Gastroesophageal sphincter (tissue), 4 donors: ENCODE measurements at regions not wholly inside any gene's neighbourhood (a gene's known extent, or its start where the extent isn't known, plus 50 kb on each side); places are given as distances from the start of the nearest gene placed in this dataset.

ENCODE experiments used
- ATAC-seq: fragments of 150-250 bp; one replicate; pipeline ENCODE4 v1.9.1; 2016; ENCODE audit warnings: mild to moderate bottlenecking, moderate library complexity
- H3K27ac ChIP-seq, 4 donors: fragments of 200-600 bp; sonication (generic) in 3 of 4; 1 replicate in 3 of 4; 2 replicates in 1 of 4; pipeline ENCODE4 v1.5.1; 2016 to 2019
- H3K27me3 ChIP-seq: fragments of 200-600 bp; sonication (generic); one replicate; pipeline ENCODE4 v1.5.1; 2019
- H3K36me3 ChIP-seq, 2 donors: fragments of 200-600 bp; sonication (generic); one replicate each; pipeline ENCODE4 v1.5.1; 2019; ENCODE audit warnings: control low read depth in 1 of 2
- H3K4me1 ChIP-seq, 3 donors: fragments of 200-600 bp; sonication (generic); 1 replicate in 2 of 3; 2 replicates in 1 of 3; pipeline ENCODE4 v1.5.1; 2016 to 2019; ENCODE audit warnings: control low read depth in 2 of 3
- H3K4me3 ChIP-seq, 2 donors: fragments of 200-600 bp; sonication (generic); one replicate each; pipeline ENCODE4 v1.5.1; 2019; ENCODE audit warnings: mild to moderate bottlenecking in 1 of 2, moderate library complexity in 1 of 2
- H3K9me3 ChIP-seq, 3 donors: fragments of 200-600 bp; sonication (generic); one replicate each; pipeline ENCODE4 v1.5.1; 2017 to 2019; ENCODE audit warnings: control low read depth in 2 of 3
- EP300 ChIP-seq: sonication (generic); formaldehyde crosslinking; IDR thresholded peaks from one replicate; pipeline ENCODE4 v1.6.1; 2017; ENCODE audit warnings: antibody characterized with exemption, mild to moderate bottlenecking
- POLR2A ChIP-seq, 2 donors: fragments of 450-650 bp; IDR thresholded peaks; one replicate each; pipeline ENCODE4 v1.6.1; 2017; ENCODE audit warnings: antibody characterized with exemption in 2 of 2, mild to moderate bottlenecking in 2 of 2, moderate library complexity in 1 of 2
- POLR2AphosphoS5 ChIP-seq: sonication (generic); formaldehyde crosslinking; IDR thresholded peaks from one replicate; pipeline ENCODE4 v1.6.1; 2017; ENCODE audit warnings: antibody characterized with exemption
- WGBS, 2 donors: methylation state at CpG; one replicate each; pipeline ENCODE4 v1.1.5; 2018; ENCODE audit warnings: low coverage in 1 of 2; 5-methylcytosine and 5-hydroxymethylcytosine counted together
- TF ChIP-seq, protein P1 (sequence below), 4 experiments: fragments of 200-600 bp in 2 of 4; fragments of 450-650 bp in 2 of 4; sonication (generic) in 1 of 4; IDR thresholded peaks; one replicate each; pipeline ENCODE4 v1.5.1; 2017 to 2019; ENCODE audit warnings: antibody characterized with exemption in 4 of 4, mild to moderate bottlenecking in 2 of 4, moderate library complexity in 2 of 4

DNA sequence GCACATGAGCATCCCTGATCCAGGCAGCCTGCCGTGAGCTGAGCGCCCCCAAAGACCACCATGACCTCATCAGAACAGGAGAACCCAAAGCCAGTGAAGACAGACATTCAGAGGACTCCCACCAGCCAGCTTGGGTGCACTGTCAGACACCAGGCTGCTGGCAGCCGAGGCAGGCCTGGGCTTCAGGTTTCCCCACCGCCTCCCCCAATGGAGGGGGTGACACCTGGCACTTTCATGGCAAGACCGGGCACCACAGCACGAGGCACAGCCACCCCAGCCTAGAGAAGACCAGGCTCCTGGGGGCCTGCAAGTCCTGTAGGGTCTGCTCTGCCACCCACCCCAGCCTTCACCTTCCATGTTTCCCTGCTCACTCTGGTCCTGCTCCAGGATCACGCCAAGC, 140.5 kb downstream of the C16orf95 start:
- WGBS, 2 donors = 100% methylated on average over 1 of the region's 7 CpGs; no CpG with 5 or more reads in 1 of the 2 donors

DNA sequence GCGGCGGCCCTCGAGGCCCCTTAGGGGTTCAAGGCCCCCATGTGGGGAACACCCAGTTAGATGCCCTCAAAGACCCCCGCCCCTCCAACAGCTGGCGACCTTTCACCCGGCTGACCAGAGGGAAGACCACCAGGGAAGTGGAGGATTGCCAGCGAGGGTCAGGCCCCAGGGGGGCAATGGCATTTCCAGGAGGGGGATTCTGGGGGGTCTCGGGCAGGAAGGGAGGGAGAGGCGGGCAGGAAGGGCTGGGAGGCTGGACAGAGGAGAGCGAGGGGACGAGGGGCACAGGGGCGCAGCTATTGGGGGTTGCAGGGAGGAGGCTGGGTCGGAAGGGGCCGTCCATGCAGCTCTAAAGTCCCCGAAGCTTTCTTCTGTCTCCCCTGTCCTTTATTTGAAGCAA, 139.5 kb downstream of the C16orf95 start:
- H3K27ac ChIP-seq = no peak overlapping the region
- peaks cover 0 to 5% (median 0%) of the 10 kb centered on the region in 3 donors for H3K4me1 ChIP-seq
- H3K36me3 ChIP-seq = no peaks in the 10 kb centered on the region
- H3K27me3 ChIP-seq = peaks cover 55% of the 10 kb centered on the region
- ATAC-seq = no peak
- no peak overlapping the region for H3K4me3 ChIP-seq
- WGBS, 2 donors = 43 to 65% methylated on average over 5 to 12 of the region's 15 CpGs
- TF ChIP-seq POLR2AphosphoS5 (no peak), EP300 (no peak), POLR2A (IDR thresholded peaks at IDR 0.05) (no peak)
- TF ChIP-seq, protein P1, sequence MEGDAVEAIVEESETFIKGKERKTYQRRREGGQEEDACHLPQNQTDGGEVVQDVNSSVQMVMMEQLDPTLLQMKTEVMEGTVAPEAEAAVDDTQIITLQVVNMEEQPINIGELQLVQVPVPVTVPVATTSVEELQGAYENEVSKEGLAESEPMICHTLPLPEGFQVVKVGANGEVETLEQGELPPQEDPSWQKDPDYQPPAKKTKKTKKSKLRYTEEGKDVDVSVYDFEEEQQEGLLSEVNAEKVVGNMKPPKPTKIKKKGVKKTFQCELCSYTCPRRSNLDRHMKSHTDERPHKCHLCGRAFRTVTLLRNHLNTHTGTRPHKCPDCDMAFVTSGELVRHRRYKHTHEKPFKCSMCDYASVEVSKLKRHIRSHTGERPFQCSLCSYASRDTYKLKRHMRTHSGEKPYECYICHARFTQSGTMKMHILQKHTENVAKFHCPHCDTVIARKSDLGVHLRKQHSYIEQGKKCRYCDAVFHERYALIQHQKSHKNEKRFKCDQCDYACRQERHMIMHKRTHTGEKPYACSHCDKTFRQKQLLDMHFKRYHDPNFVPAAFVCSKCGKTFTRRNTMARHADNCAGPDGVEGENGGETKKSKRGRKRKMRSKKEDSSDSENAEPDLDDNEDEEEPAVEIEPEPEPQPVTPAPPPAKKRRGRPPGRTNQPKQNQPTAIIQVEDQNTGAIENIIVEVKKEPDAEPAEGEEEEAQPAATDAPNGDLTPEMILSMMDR (IDR thresholded peaks at IDR 0.05) = no peak
- H3K9me3 ChIP-seq = no peaks in the 10 kb centered on the region

More for the DNA sequence above, 140.5 kb downstream of the C16orf95 start:
- no peak overlapping the region for H3K27ac ChIP-seq
- peaks cover 55% of the 10 kb centered on the region for H3K27me3 ChIP-seq
- TF ChIP-seq EP300 (no peak), POLR2A (IDR thresholded peaks at IDR 0.05) (no peak), POLR2AphosphoS5 (no peak)
- TF ChIP-seq, protein P1 (IDR thresholded peaks at IDR 0.05) = no peak
- peaks cover 0 to 5% (median 0%) of the 10 kb centered on the region in 3 donors for H3K4me1 ChIP-seq
- H3K4me3 ChIP-seq = no peak overlapping the region
- no peaks in the 10 kb centered on the region for H3K9me3 ChIP-seq
- ATAC-seq = no peak
- no peaks in the 10 kb centered on the region for H3K36me3 ChIP-seq

GRCh38 chr16:87178177-87178863, 138.9 kb downstream of the C16orf95 start:
- Histone ChIP-seq H3K27ac (no peak overlapping the region), H3K36me3 (no peaks in the 10 kb centered on the region), H3K27me3 (peaks cover 56% of the 10 kb centered on the region), H3K9me3 (no peaks in the 10 kb centered on the region), H3K4me3 (no peak overlapping the region), H3K4me1 (peaks cover 0 to 5% (median 0%) of the 10 kb centered on the region in 3 donors)
- WGBS, 2 donors = 21 to 42% methylated on average over 13 of the region's 14 CpGs
- no peak for TF ChIP-seq POLR2A (IDR thresholded peaks at IDR 0.05)
- TF ChIP-seq POLR2AphosphoS5 = no peak
- TF ChIP-seq, protein P1 (IDR thresholded peaks at IDR 0.05) = no peak
- no peak for TF ChIP-seq EP300
- ATAC-seq = no peak

GRCh38 chr16:87178977-87179376, 138.2 kb downstream of the C16orf95 start:
- Histone ChIP-seq H3K9me3 (no peaks in the 10 kb centered on the region), H3K27me3 (peaks cover 56% of the 10 kb centered on the region), H3K27ac (no peak overlapping the region), H3K4me3 (no peak overlapping the region), H3K4me1 (peaks cover 0 to 5% (median 0%) of the 10 kb centered on the region in 3 donors), H3K36me3 (no peaks in the 10 kb centered on the region)
- peak; percentile 44 for ATAC-seq
- WGBS, 2 donors = 60% methylated on average over 2 of the region's 9 CpGs; no CpG with 5 or more reads in 1 of the 2 donors
- TF ChIP-seq EP300 = no peak
- no peak for TF ChIP-seq POLR2AphosphoS5
- TF ChIP-seq POLR2A (IDR thresholded peaks at IDR 0.05) = no peak
- TF ChIP-seq, protein P1 (IDR thresholded peaks at IDR 0.05) = no peak

- ATAC-seq = no peak
- H3K27ac ChIP-seq = no peak overlapping the region
Observed at GRCh38 chr16:87180069-87180468, 137.1 kb downstream of the C16orf95 start.

More at GRCh38 chr16:87180069-87180468, 137.1 kb downstream of the C16orf95 start:
- H3K36me3 ChIP-seq = no peaks in the 10 kb centered on the region
- H3K9me3 ChIP-seq = no peaks in the 10 kb centered on the region
- H3K4me1 ChIP-seq = peaks cover 0 to 5% (median 0%) of the 10 kb centered on the region in 3 donors
- H3K4me3 ChIP-seq = no peak overlapping the region
- 83 to 100% methylated on average over 3 to 5 of the region's 6 CpGs for WGBS, 2 donors
- peaks cover 55% of the 10 kb centered on the region for H3K27me3 ChIP-seq
- TF ChIP-seq POLR2AphosphoS5 (no peak), EP300 (no peak), POLR2A (IDR thresholded peaks at IDR 0.05) (no peak)
- TF ChIP-seq, protein P1 (IDR thresholded peaks at IDR 0.05) = no peak
